HepG2 (cell line): ENCODE measurements at regions not wholly inside any gene's neighbourhood (a gene's known extent, or its start where the extent isn't known, plus 50 kb on each side); places are given as distances from the start of the nearest gene placed in this dataset.
A peak's percentile ranks its signal among the peaks of the same experiment; 100 is the strongest.

Experiments used
- CREM ChIP-seq, 2 experiments: sonication (generic) in 1 of 2; formaldehyde crosslinking in 1 of 2; IDR thresholded peaks; 2 replicates each; pipeline versions ENCODE4 v1.4.0 to v1.6.1; 2016 to 2020; ENCODE audit warnings: antibody characterized with exemption in 1 of 2, mild to moderate bottlenecking in 1 of 2, missing genetic modification reagents in 1 of 2
- EHMT2 ChIP-seq: fragments of 200-600 bp; sonication (generic); IDR thresholded peaks from 2 replicates; pipeline ENCODE4 v1.7.0; 2017; ENCODE audit warnings: antibody characterized with exemption, low read depth, low read length, borderline replicate concordance
- KDM5A ChIP-seq: fragments of 200-600 bp; sonication (generic); IDR thresholded peaks from 2 replicates; pipeline ENCODE4 v1.7.0; 2018; ENCODE audit warnings: antibody characterized with exemption, mild to moderate bottlenecking, low read length, borderline replicate concordance
- KMT2A ChIP-seq: sonication (generic); formaldehyde crosslinking; IDR thresholded peaks from 2 replicates; pipeline ENCODE4 v1.4.0; 2020; ENCODE audit warnings: missing genetic modification reagents
- MED8 ChIP-seq: sonication (generic); formaldehyde crosslinking; IDR thresholded peaks from 2 replicates; pipeline ENCODE4 v1.8.1; 2023; ENCODE audit warnings: mild to moderate bottlenecking, missing genetic modification reagents; ENCODE audit not compliant: insufficient replicate concordance
- MIER3 ChIP-seq: IDR thresholded peaks from 2 replicates; pipeline ENCODE4 v1.6.1; 2016; ENCODE audit warnings: missing compliant biosample characterization, borderline replicate concordance
- RFXAP ChIP-seq: sonication (generic); formaldehyde crosslinking; IDR thresholded peaks from 2 replicates; pipeline ENCODE4 v1.4.0; 2020; ENCODE audit warnings: missing genetic modification reagents, borderline replicate concordance
- RXRA ChIP-seq: sonication (generic); formaldehyde crosslinking; IDR thresholded peaks from 2 replicates; pipeline ENCODE4 v1.5.1; 2020; ENCODE audit warnings: missing genetic modification reagents
- RXRB ChIP-seq: IDR thresholded peaks from 2 replicates; pipeline ENCODE4 v1.6.1; 2016; ENCODE audit warnings: borderline replicate concordance, missing genetic modification reagents, missing compliant biosample characterization
- SALL1 ChIP-seq: sonication (generic); formaldehyde crosslinking; IDR thresholded peaks from 2 replicates; pipeline ENCODE4 v1.8.0; 2022; ENCODE audit warnings: mild to moderate bottlenecking, missing genetic modification reagents
- SOX13 ChIP-seq, 3 experiments: fragments of 450-650 bp in 1 of 3; sonication (generic) in 1 of 3; formaldehyde crosslinking in 1 of 3; IDR thresholded peaks in 2 of 3; conservative IDR thresholded peaks in 1 of 3; 2 replicates each; pipeline versions ENCODE4 v1.5.0 to v1.6.1; 2016 to 2020; ENCODE audit warnings: antibody characterized with exemption in 1 of 3, mild to moderate bottlenecking in 1 of 3, missing compliant biosample characterization in 1 of 3, missing genetic modification reagents in 1 of 3, moderate library complexity in 1 of 3
- TBL1XR1 ChIP-seq: fragments of 150-350 bp; IDR thresholded peaks from 2 replicates; pipeline ENCODE4 v1.6.1; 2014; ENCODE audit warnings: borderline replicate concordance, low read length; ENCODE audit not compliant: partially characterized antibody
- TERF1 ChIP-seq: sonication (generic); formaldehyde crosslinking; IDR thresholded peaks from 2 replicates; pipeline ENCODE4 v1.8.0; 2022; ENCODE audit warnings: mild to moderate bottlenecking, missing genetic modification reagents, moderate library complexity
- ZBTB26 ChIP-seq: IDR thresholded peaks from 2 replicates; pipeline ENCODE4 v1.6.1; 2016; ENCODE audit warnings: missing compliant biosample characterization, missing genetic modification reagents, borderline replicate concordance
- ZBTB7B ChIP-seq: sonication (generic); formaldehyde crosslinking; IDR thresholded peaks from 2 replicates; pipeline ENCODE4 v1.4.0; 2020; ENCODE audit warnings: missing genetic modification reagents
- ZFP36 ChIP-seq: fragments of 150-350 bp; IDR thresholded peaks from 2 replicates; pipeline ENCODE4 v1.6.1; 2018; ENCODE audit warnings: borderline replicate concordance, low read length, low read depth; ENCODE audit not compliant: partially characterized antibody
- ZNF264 ChIP-seq: sonication (generic); formaldehyde crosslinking; IDR thresholded peaks from 2 replicates; pipeline ENCODE4 v1.4.0; 2020; ENCODE audit warnings: missing genetic modification reagents
- ZNF350 ChIP-seq: sonication (generic); formaldehyde crosslinking; IDR thresholded peaks from 2 replicates; pipeline ENCODE4 v1.4.0; 2020; ENCODE audit warnings: mild to moderate bottlenecking, low read depth, missing genetic modification reagents, borderline replicate concordance
- ZNF883 ChIP-seq: sonication (generic); formaldehyde crosslinking; IDR thresholded peaks from 2 replicates; pipeline ENCODE4 v1.5.1; 2020; ENCODE audit warnings: mild to moderate bottlenecking, missing genetic modification reagents; ENCODE audit errors: not compliant biosample characterization
- TF ChIP-seq, protein P1 (sequence below): sonication (generic); formaldehyde crosslinking; IDR thresholded peaks from 2 replicates; pipeline ENCODE4 v1.4.0; 2020; ENCODE audit warnings: missing genetic modification reagents
- TF ChIP-seq, protein P2 (sequence below): fragments of 450-650 bp; IDR thresholded peaks from 2 replicates; pipeline ENCODE4 v1.6.1; 2017; ENCODE audit warnings: mild to moderate bottlenecking

GRCh38 chr15:100715571-100716455, 113.4 kb downstream of the ASB7 start (continued):
- TF ChIP-seq ZBTB26 (peak; percentile 39; the same call in 1 of the 2 replicates), ZNF883 (CRISPR knock-in tag) (no peak), RFXAP (CRISPR knock-in tag) (peak; percentile 72; the same call in 1 of the 2 replicates), RXRB (CRISPR knock-in tag) (peak; percentile 100), EHMT2 (no peak), ZFP36 (no peak), MED8 (CRISPR knock-in tag) (no peak), ZBTB7B (CRISPR knock-in tag) (peak; percentile 55; the same call in 1 of the 2 replicates), ZNF350 (CRISPR knock-in tag) (peak; percentile 81), SOX13 (IDR thresholded peaks at IDR 0.05) (peak; percentile 75), SOX13 (CRISPR knock-in tag; conservative IDR thresholded peaks at IDR 0.05 in 1 of 2, IDR thresholded peaks at IDR 0.05 in 1 of 2) (peak in 1 of 2 experiments; percentile 92; a peak in 2 of 4 replicates), CREM (IDR thresholded peaks at IDR 0.05) (peak; percentile 73), CREM (CRISPR knock-in tag; IDR thresholded peaks at IDR 0.05) (no peak), ZNF264 (CRISPR knock-in tag) (0 out of 2 replicates have a peak, but pooled peaks have one; percentile 53), RXRA (CRISPR knock-in tag) (peak; percentile 100), SALL1 (CRISPR knock-in tag) (peak; percentile 93), TBL1XR1 (peak; percentile 48), TERF1 (no peak), KDM5A (no peak), KMT2A (CRISPR knock-in tag) (no peak), MIER3 (peak; percentile 90; the same call in 1 of the 2 replicates)
- TF ChIP-seq, protein P1, sequence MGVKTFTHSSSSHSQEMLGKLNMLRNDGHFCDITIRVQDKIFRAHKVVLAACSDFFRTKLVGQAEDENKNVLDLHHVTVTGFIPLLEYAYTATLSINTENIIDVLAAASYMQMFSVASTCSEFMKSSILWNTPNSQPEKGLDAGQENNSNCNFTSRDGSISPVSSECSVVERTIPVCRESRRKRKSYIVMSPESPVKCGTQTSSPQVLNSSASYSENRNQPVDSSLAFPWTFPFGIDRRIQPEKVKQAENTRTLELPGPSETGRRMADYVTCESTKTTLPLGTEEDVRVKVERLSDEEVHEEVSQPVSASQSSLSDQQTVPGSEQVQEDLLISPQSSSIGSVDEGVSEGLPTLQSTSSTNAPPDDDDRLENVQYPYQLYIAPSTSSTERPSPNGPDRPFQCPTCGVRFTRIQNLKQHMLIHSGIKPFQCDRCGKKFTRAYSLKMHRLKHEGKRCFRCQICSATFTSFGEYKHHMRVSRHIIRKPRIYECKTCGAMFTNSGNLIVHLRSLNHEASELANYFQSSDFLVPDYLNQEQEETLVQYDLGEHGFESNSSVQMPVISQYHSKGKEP (CRISPR knock-in tag), result no peak
- TF ChIP-seq, protein P2, sequence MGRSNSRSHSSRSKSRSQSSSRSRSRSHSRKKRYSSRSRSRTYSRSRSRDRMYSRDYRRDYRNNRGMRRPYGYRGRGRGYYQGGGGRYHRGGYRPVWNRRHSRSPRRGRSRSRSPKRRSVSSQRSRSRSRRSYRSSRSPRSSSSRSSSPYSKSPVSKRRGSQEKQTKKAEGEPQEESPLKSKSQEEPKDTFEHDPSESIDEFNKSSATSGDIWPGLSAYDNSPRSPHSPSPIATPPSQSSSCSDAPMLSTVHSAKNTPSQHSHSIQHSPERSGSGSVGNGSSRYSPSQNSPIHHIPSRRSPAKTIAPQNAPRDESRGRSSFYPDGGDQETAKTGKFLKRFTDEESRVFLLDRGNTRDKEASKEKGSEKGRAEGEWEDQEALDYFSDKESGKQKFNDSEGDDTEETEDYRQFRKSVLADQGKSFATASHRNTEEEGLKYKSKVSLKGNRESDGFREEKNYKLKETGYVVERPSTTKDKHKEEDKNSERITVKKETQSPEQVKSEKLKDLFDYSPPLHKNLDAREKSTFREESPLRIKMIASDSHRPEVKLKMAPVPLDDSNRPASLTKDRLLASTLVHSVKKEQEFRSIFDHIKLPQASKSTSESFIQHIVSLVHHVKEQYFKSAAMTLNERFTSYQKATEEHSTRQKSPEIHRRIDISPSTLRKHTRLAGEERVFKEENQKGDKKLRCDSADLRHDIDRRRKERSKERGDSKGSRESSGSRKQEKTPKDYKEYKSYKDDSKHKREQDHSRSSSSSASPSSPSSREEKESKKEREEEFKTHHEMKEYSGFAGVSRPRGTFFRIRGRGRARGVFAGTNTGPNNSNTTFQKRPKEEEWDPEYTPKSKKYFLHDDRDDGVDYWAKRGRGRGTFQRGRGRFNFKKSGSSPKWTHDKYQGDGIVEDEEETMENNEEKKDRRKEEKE, result no peak
